Gastroesophageal sphincter (tissue), 3 donors: ENCODE measurements at regions not wholly inside any gene's neighbourhood (a gene's known extent, or its start where the extent isn't known, plus 50 kb on each side); places are given as distances from the start of the nearest gene placed in this dataset.

Experiments used
- POLR2A ChIP-seq, 2 donors: fragments of 450-650 bp; IDR thresholded peaks; one replicate each; pipeline ENCODE4 v1.6.1; 2017; ENCODE audit warnings: antibody characterized with exemption in 2 of 2, mild to moderate bottlenecking in 2 of 2, moderate library complexity in 1 of 2
- TF ChIP-seq, protein P1 (sequence below), 4 experiments: fragments of 200-600 bp in 2 of 4; fragments of 450-650 bp in 2 of 4; sonication (generic) in 1 of 4; IDR thresholded peaks; one replicate each; pipeline ENCODE4 v1.5.1; 2017 to 2019; ENCODE audit warnings: antibody characterized with exemption in 4 of 4, mild to moderate bottlenecking in 2 of 4, moderate library complexity in 2 of 4

DNA sequence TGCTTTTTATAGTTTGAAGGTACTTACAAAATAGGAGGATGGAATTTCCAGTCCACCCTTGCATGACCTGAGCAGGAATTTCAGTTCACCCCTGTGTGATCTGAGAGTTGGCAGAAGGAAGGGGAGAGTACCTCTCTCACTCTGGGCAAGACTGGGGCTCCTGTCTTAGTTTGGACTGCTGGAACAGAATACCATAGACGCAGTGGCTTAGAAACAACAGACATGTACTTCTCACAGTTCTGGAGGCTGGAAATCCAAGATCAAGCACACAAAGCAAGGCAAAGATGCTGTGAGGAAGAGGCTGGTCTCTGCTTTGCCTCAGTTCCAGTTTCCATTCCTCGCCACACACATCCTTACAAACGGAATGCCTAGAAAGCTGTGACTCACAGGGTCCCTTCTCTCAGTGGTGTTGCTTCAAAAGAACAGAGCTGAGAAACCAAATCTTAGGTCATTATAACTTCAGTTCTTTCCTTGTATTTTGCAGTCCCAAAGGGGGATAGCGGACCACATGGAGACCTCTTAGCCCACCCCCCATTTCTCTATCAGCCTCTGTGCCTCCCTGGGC lies 108.8 kb upstream of the HAAO start:
- TF ChIP-seq POLR2A (IDR thresholded peaks at IDR 0.05) = no peak
- TF ChIP-seq, protein P1, sequence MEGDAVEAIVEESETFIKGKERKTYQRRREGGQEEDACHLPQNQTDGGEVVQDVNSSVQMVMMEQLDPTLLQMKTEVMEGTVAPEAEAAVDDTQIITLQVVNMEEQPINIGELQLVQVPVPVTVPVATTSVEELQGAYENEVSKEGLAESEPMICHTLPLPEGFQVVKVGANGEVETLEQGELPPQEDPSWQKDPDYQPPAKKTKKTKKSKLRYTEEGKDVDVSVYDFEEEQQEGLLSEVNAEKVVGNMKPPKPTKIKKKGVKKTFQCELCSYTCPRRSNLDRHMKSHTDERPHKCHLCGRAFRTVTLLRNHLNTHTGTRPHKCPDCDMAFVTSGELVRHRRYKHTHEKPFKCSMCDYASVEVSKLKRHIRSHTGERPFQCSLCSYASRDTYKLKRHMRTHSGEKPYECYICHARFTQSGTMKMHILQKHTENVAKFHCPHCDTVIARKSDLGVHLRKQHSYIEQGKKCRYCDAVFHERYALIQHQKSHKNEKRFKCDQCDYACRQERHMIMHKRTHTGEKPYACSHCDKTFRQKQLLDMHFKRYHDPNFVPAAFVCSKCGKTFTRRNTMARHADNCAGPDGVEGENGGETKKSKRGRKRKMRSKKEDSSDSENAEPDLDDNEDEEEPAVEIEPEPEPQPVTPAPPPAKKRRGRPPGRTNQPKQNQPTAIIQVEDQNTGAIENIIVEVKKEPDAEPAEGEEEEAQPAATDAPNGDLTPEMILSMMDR (IDR thresholded peaks at IDR 0.05) = no peak
